Chondrocyte (in vitro differentiated cells): ENCODE measurements at regions not wholly inside any gene's neighbourhood (a gene's known extent, or its start where the extent isn't known, plus 50 kb on each side); places are given as distances from the start of the nearest gene placed in this dataset.

Source experiments
- DNase-seq: peaks from one replicate; pipeline ENCODE4 v3.0.0; 2021; ENCODE audit warnings: mixed read lengths, low spot score
- H3K27ac Mint-ChIP-seq: one replicate; pipeline ENCODE4 v1.8.0; 2021; ENCODE audit warnings: mild to moderate bottlenecking, moderate library complexity, mixed read lengths; ENCODE audit not compliant: unreplicated experiment
- H3K27me3 Mint-ChIP-seq: 2 replicates; pipeline ENCODE4 v1.8.0; 2021; ENCODE audit warnings: low read depth, mixed read lengths
- H3K36me3 Mint-ChIP-seq: 2 replicates; pipeline ENCODE4 v1.8.0; 2021; ENCODE audit warnings: low read depth, mixed read lengths
- H3K4me1 Mint-ChIP-seq: 2 replicates; pipeline ENCODE4 v1.8.0; 2021; ENCODE audit warnings: low read depth, mild to moderate bottlenecking, mixed read lengths
- H3K4me3 Mint-ChIP-seq: one replicate; pipeline ENCODE4 v1.8.0; 2021; ENCODE audit warnings: mild to moderate bottlenecking, moderate library complexity, mixed read lengths; ENCODE audit not compliant: unreplicated experiment
- H3K9me3 Mint-ChIP-seq: 2 replicates; pipeline ENCODE4 v1.8.0; 2021; ENCODE audit warnings: low read depth, mixed read lengths
- CTCF ChIP-seq: fragments of 200-600 bp; sonication (generic); IDR thresholded peaks from 2 replicates; pipeline ENCODE4 v1.5.0; 2021; ENCODE audit warnings: antibody characterized with exemption, mild to moderate bottlenecking, moderate library complexity

- no peaks in the 10 kb centered on the region for H3K4me1 Mint-ChIP-seq
- H3K9me3 Mint-ChIP-seq, result peaks cover 16% of the 10 kb centered on the region
- no peak overlapping the region for H3K27ac Mint-ChIP-seq
- no peaks in the 10 kb centered on the region for H3K36me3 Mint-ChIP-seq
- H3K27me3 Mint-ChIP-seq, result peaks cover 3% of the 10 kb centered on the region
- no peak for DNase-seq
- no peak for TF ChIP-seq CTCF
- H3K4me3 Mint-ChIP-seq, result no peak overlapping the region
These were observed 417.7 kb downstream of the INSC start for GRCh38 chr11:15532432-15532831.

- no peak for DNase-seq
- Mint-ChIP-seq H3K27ac (no peak overlapping the region), H3K4me3 (no peak overlapping the region), H3K4me1 (no peaks in the 10 kb centered on the region), H3K9me3 (peaks cover 4% of the 10 kb centered on the region), H3K36me3 (no peaks in the 10 kb centered on the region), H3K27me3 (peaks cover 5% of the 10 kb centered on the region)
- no peak for TF ChIP-seq CTCF
These were observed 419.5 kb downstream of the INSC start for GRCh38 chr11:15534266-15534665.

GRCh38 chr11:15535414-15535813, 420.7 kb downstream of the INSC start:
- no peak for DNase-seq
- Mint-ChIP-seq H3K27me3 (peaks cover 5% of the 10 kb centered on the region), H3K4me1 (no peaks in the 10 kb centered on the region), H3K27ac (no peak overlapping the region), H3K4me3 (no peak overlapping the region), H3K9me3 (peaks cover 4% of the 10 kb centered on the region), H3K36me3 (peaks cover 1% of the 10 kb centered on the region)
- TF ChIP-seq CTCF, result no peak

- no peak for DNase-seq
- Mint-ChIP-seq H3K4me3 (no peak overlapping the region), H3K27ac (no peak overlapping the region), H3K4me1 (no peaks in the 10 kb centered on the region), H3K27me3 (peaks cover 5% of the 10 kb centered on the region), H3K9me3 (peaks cover 4% of the 10 kb centered on the region), H3K36me3 (peaks cover 1% of the 10 kb centered on the region)
- no peak for TF ChIP-seq CTCF
These were observed 421.7 kb downstream of the INSC start for GRCh38 chr11:15536438-15536837.

- no peaks in the 10 kb centered on the region for H3K9me3 Mint-ChIP-seq
- no peak for DNase-seq
- no peaks in the 10 kb centered on the region for H3K4me1 Mint-ChIP-seq
- H3K27me3 Mint-ChIP-seq, result peaks cover 7% of the 10 kb centered on the region
- TF ChIP-seq CTCF, result no peak
- peaks cover 1% of the 10 kb centered on the region for H3K36me3 Mint-ChIP-seq
- H3K27ac Mint-ChIP-seq, result no peak overlapping the region
- no peak overlapping the region for H3K4me3 Mint-ChIP-seq
These were observed 424.9 kb downstream of the INSC start for GRCh38 chr11:15539645-15540044.
